NCI-H226 (cell line): ENCODE measurements at regions not wholly inside any gene's neighbourhood (a gene's known extent, or its start where the extent isn't known, plus 50 kb on each side); places are given as distances from the start of the nearest gene placed in this dataset.
"Not testable (repeated sequence)": the region's sequence is repeated elsewhere in the genome, so short reads cannot be mapped to it uniquely, and the experiment has no call there.

Source experiments
- DNase-seq: peaks from one replicate; pipeline ENCODE4 v3.0.0-alpha.2; 2015

DNA sequence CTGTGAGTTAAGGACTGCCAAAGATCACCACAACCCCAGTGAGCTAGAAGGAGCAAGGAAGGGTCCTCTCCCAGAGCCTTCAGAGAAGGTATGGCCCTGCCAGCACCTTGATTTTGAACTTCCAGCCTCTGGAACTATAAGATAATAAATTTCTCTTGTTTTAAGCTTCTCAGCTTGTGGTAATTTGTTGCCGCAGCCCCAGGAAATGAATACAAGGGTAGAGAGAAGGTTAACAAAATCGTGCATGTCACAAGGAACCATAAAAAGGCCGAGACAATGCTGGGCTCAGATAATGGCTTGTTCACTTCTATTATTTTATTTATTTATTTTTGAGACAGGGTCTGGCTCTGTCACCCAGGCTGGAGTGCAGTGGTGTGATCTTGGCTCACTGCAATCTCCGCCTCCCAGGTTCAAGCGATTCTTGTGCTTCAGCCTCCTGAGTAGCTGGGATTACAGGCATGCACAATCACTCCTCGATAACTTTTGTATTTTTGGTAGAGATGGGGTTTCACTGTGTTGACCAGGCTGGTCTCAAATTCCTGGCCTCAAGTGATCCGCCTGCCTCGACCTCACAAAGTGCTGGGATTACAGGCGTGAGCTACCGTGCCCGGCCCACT lies 71.5 kb downstream of the WSB1 start:
- DNase-seq: not testable (repeated sequence)

GRCh38 chr17:27366437-27366836 lies 72.5 kb downstream of the WSB1 start:
- DNase-seq: no peak

- DNase-seq: no peak
These were observed 73.4 kb downstream of the WSB1 start for GRCh38 chr17:27367121-27367981.

- DNase-seq: no peak
These were observed 74.4 kb downstream of the WSB1 start for GRCh38 chr17:27368151-27368795.

DNA sequence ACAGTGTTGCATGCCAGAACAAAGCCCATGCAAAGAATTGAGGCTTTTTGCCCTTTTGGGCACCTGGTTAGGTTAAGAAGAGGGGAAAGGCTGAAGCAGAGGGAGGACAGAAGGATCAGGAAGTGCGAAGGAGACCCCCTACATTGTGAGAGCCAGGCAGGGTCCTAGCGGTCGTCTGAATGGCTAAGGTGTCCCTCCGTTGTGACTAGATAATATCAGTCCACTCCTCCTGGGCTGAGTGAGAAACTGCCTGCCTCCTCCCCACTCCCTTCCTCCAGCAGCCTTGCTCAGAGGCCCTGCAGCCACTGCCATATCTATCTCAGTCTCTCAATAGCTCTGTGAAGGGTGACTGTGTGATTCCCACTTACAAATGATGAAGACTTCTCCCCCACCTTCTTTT lies 75.1 kb downstream of the WSB1 start:
- no peak for DNase-seq

- peak; percentile 32 for DNase-seq
These were observed 76.9 kb downstream of the WSB1 start for GRCh38 chr17:27370776-27371175.

GRCh38 chr17:27373695-27374094 lies 79.8 kb downstream of the WSB1 start:
- not testable (repeated sequence) for DNase-seq

DNA sequence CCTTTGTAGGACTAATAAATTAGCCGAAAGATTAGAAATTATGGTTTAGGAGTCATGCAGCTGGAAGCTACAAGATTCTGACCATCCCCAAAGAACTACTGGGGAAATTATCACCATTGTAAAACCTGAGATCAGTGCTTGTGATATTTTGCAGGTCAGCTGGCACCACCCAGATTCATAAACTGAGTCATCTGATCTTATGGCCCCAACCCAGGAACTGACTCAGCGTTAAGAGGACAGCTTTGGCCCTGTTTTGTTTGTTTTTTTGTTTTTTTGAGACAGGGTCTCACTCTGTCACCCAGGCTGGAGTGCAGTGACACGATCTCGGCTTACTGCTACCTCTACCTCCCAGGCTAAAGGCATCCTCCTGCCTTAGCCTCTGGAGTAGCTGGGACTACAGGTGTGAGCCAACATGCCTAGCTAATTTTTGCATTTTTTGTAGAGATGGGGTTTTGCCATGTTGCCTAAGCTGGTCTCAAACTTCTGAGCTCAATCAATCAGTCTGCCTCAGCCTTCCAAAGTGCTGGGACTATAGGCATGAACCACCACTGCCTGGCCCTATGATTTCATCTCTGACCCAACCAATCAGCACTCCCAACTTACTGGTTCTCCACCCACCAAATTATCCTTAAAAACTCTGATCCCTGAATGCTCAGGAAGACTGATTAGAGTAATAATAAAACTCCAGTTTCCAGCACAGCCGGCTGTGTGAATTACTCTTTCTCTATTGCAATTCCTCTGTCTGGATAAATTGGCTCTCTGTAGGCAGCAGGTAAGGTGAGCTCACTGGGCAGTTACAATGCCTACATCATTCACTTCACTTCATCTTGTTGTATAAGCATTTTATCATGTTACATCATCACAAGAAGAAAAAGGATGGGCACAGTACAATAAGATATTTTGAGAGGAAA lies 79.4 kb upstream of the KSR1 start:
- peak; percentile 24 for DNase-seq

DNA sequence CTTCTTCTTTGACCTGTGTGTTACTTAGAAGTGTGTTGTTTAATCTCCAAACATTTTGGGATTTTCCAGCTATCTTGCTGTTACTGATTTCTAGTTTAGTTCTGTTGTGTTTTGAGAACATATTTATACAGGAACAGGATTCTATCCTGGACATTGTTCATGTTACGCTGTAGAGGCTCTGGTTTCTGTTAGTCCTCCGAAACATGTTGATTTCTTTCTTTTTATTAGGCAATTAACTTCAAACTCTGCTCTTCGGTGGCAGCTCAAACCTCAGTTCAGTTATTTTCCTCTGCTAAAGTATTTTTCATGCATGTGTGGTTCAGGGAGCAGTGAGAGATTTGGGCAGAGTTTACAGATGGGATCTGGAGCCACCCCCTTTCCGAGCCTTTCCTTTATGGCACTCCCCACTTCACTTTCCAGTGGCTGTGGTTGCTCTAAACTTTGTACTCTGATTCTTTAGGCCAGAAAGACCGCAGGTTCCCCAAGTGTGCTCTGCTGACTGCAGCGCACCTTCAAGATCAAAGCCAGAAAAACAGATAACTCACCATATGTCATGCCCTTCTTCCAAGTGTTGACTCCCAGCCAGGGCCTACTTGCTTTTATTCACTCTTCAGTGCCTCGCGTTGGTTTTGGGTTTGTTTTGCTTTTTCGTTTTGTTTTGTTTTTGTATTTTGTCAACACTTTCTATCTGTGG lies 77.6 kb upstream of the KSR1 start:
- no peak for DNase-seq

- peak; percentile 29 for DNase-seq
These were observed 76.2 kb upstream of the KSR1 start for GRCh38 chr17:27379888-27380533.

- DNase-seq: no peak
These were observed 75.7 kb upstream of the KSR1 start for GRCh38 chr17:27380551-27380950.

GRCh38 chr17:27381007-27381501 lies 75.2 kb upstream of the KSR1 start:
- no peak for DNase-seq

GRCh38 chr17:27382025-27382424 lies 74.2 kb upstream of the KSR1 start:
- no peak for DNase-seq

DNA sequence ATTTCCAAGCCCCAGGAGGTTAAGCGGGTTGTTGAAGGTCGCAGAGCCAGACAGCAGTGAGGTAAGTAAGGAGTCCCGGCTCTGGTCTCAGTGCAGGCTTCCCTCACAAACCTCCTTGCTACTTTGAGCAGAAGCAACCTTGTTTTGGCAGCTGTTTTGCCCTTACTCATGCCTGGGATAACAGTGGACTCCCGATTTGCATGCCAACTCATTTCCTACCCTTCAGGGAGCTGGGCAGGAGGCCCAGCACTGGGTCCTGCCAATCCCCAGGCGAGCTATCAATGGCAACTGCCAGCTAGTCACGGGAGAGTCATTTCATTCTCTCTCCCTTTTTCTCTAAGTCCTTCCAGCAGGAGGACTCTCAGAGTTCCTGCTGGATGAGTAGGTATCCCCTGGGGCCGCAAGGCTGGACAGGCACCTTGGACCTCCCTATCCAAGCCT lies 72.0 kb upstream of the KSR1 start:
- DNase-seq: peak; percentile 98

DNA sequence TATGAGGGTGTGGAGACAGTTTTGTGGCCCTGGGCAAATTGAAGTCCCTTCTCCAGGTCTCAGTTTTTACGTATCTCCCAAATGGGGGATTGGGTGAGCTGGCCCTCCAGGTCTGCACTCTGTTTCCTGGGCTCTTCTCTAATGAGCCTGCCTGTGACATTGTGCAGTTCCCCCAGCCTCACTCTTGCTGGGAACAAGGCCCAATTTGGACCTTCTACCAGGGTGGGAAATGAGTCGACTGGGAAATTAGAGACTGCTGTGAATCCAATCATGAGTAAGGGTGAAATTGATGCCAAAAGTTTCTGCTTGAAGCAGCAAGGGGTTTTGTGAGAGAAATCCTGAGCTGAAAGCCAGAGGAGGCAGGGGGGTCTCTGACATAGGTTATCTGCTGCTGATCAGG lies 71.5 kb upstream of the KSR1 start:
- DNase-seq: peak; percentile 10

- DNase-seq: no peak
These were observed 70.6 kb upstream of the KSR1 start for GRCh38 chr17:27385626-27386025.

- no peak for DNase-seq
These were observed 69.8 kb upstream of the KSR1 start for GRCh38 chr17:27386206-27387075.

- no peak for DNase-seq
These were observed 66.6 kb upstream of the KSR1 start for GRCh38 chr17:27389542-27390140.

- no peak for DNase-seq
These were observed 65.7 kb upstream of the KSR1 start for GRCh38 chr17:27390540-27390939.

- DNase-seq: no peak
These were observed 64.8 kb upstream of the KSR1 start for GRCh38 chr17:27391427-27391826.
